ENCODE measurements at regions not wholly inside any gene's neighbourhood (a gene's known extent, or its start where the extent isn't known, plus 50 kb on each side); places are given as distances from the start of the nearest gene placed in this dataset.

DNA sequence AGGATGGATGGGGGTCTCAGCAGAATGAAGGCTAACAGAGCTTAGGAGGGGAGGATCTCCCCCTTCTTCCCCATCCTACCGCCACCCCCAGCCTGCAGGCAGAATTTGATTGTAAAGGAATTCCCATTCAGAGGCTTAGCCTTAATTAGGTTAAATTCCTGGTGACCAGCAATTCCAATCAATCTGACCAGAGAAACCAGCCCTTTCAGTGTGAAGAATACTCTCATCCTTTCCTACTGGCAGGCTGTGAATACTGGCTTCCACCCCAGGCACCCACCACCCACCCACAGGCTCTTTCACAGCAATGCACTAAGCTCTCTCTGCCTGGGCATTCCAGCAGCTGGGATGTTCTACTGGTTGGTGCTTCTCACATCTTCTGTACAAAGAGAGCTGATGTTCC is 137.9 kb upstream of the LYZL1 start (continued):
- TF ChIP-seq ZNF133 (tag by site-specific recombination; IDR thresholded peaks at IDR 0.05) = no peak
- TF ChIP-seq ZNF23 (tag by site-specific recombination; IDR thresholded peaks at IDR 0.05; ENCODE audit: borderline replicate concordance) = no peak
- no peak for TF ChIP-seq ZNF837 (tag by site-specific recombination; IDR thresholded peaks at IDR 0.05)
- no peak for TF ChIP-seq GLI2 (tag by site-specific recombination; IDR thresholded peaks at IDR 0.05; ENCODE audit: borderline replicate concordance, low read depth)
- no peak for TF ChIP-seq ZNF19 (tag by site-specific recombination; IDR thresholded peaks at IDR 0.05; ENCODE audit: low read depth)
- no peak for TF ChIP-seq SCRT2 (tag by site-specific recombination; IDR thresholded peaks at IDR 0.05)
- no peak for TF ChIP-seq ZNF350 (tag by site-specific recombination; IDR thresholded peaks at IDR 0.05)

DNA sequence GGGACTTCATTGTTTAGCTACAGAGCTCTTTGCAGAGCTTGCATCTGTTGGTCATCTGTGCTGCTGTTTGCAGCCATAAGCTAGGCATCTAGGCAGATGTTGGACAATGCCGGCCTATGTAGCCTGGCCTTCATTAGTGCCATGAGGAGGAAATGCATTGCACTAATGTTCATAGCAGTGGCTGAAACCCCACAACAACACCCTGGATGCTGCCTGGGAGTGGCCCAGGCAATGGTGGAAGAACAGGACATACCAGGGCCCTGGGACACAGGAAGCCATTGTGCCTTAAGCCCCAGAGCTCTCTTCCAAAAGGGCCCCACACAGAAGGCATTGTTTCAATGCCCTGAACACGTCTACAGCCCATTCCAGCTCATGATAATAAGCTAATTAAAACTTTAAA is 131.5 kb upstream of the LYZL1 start:
- no peaks in the 10 kb centered on the region for H3K9me3 ChIP-seq (ENCODE audit: control insufficient read depth, insufficient read depth, low read depth, low read length)
- no peaks in the 10 kb centered on the region for H3K36me3 ChIP-seq (ENCODE audit: control insufficient read depth in 2 of 2, insufficient read depth in 1 of 2, low read length in 2 of 2)
- no peak overlapping the region for H3K27ac ChIP-seq (ENCODE audit: extremely low read depth, low read depth, low read length)
- H3K4me3 ChIP-seq (ENCODE audit: low read depth, low read length) = no peak overlapping the region
- POLR2A ChIA-PET = no interaction called here
- CTCF ChIA-PET = interaction anchor here (0.6 to 1.5 kb wide), 3 partner anchors 28 to 494 kb away, joined by 3 to 5 read pairs (median 4); no protein-coding TSS in a partner anchor
- no peaks in the 10 kb centered on the region for H3K4me1 ChIP-seq (ENCODE audit: control insufficient read depth, insufficient read depth, low read length)
- TF ChIP-seq ZNF302 (tag by site-specific recombination; IDR thresholded peaks at IDR 0.05; ENCODE audit: low read depth) (no peak), FEZF1 (tag by site-specific recombination; IDR thresholded peaks at IDR 0.05) (no peak), ZNF514 (tag by site-specific recombination; IDR thresholded peaks at IDR 0.05) (no peak), ZNF501 (tag by site-specific recombination; IDR thresholded peaks at IDR 0.05) (no peak), GLI2 (tag by site-specific recombination; IDR thresholded peaks at IDR 0.05; ENCODE audit: borderline replicate concordance, low read depth) (no peak), ZSCAN16 (tag by site-specific recombination; IDR thresholded peaks at IDR 0.05) (no peak), ZNF621 (tag by site-specific recombination; IDR thresholded peaks at IDR 0.05) (no peak), ZNF18 (tag by site-specific recombination; IDR thresholded peaks at IDR 0.05) (no peak), IKZF3 (tag by site-specific recombination; IDR thresholded peaks at IDR 0.05) (no peak), ZNF558 (tag by site-specific recombination; IDR thresholded peaks at IDR 0.05) (no peak), ZNF837 (tag by site-specific recombination; IDR thresholded peaks at IDR 0.05) (no peak), ZSCAN4 (tag by site-specific recombination; IDR thresholded peaks at IDR 0.05) (no peak)
- TF ChIP-seq, protein P1, sequence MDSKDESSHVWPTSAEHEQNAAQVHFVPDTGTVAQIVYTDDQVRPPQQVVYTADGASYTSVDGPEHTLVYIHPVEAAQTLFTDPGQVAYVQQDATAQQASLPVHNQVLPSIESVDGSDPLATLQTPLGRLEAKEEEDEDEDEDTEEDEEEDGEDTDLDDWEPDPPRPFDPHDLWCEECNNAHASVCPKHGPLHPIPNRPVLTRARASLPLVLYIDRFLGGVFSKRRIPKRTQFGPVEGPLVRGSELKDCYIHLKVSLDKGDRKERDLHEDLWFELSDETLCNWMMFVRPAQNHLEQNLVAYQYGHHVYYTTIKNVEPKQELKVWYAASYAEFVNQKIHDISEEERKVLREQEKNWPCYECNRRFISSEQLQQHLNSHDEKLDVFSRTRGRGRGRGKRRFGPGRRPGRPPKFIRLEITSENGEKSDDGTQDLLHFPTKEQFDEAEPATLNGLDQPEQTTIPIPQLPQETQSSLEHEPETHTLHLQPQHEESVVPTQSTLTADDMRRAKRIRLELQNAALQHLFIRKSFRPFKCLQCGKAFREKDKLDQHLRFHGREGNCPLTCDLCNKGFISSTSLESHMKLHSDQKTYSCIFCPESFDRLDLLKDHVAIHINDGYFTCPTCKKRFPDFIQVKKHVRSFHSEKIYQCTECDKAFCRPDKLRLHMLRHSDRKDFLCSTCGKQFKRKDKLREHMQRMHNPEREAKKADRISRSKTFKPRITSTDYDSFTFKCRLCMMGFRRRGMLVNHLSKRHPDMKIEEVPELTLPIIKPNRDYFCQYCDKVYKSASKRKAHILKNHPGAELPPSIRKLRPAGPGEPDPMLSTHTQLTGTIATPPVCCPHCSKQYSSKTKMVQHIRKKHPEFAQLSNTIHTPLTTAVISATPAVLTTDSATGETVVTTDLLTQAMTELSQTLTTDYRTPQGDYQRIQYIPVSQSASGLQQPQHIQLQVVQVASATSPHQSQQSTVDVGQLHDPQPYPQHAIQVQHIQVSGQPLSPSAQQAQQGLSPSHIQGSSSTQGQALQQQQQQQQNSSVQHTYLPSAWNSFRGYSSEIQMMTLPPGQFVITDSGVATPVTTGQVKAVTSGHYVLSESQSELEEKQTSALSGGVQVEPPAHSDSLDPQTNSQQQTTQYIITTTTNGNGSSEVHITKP (tag by site-specific recombination; IDR thresholded peaks at IDR 0.05) = no peak

- ChIA-PET POLR2A (interaction anchor here (0.5 to 0.7 kb wide), 2 partner anchors 341 to 468 kb away, joined by 4 to 10 read pairs; no protein-coding TSS in a partner anchor), CTCF (interaction anchor here (1.1 to 1.5 kb wide), 2 partner anchors 29 to 42 kb away, joined by 3 to 5 read pairs; no protein-coding TSS in a partner anchor)
- no peak overlapping the region for H3K4me3 ChIP-seq (ENCODE audit: low read depth, low read length)
- no peaks in the 10 kb centered on the region for H3K4me1 ChIP-seq (ENCODE audit: control insufficient read depth, insufficient read depth, low read length)
- no peaks in the 10 kb centered on the region for H3K36me3 ChIP-seq (ENCODE audit: control insufficient read depth in 2 of 2, insufficient read depth in 1 of 2, low read length in 2 of 2)
- H3K27ac ChIP-seq (ENCODE audit: extremely low read depth, low read depth, low read length) = no peak overlapping the region
- H3K9me3 ChIP-seq (ENCODE audit: control insufficient read depth, insufficient read depth, low read depth, low read length) = no peaks in the 10 kb centered on the region
- TF ChIP-seq ZNF23 (tag by site-specific recombination; IDR thresholded peaks at IDR 0.05; ENCODE audit: borderline replicate concordance) (no peak), ZNF157 (tag by site-specific recombination; IDR thresholded peaks at IDR 0.05) (no peak), ZNF114 (tag by site-specific recombination; IDR thresholded peaks at IDR 0.05) (no peak), ZNF785 (tag by site-specific recombination; IDR thresholded peaks at IDR 0.05) (no peak), ZNF473 (tag by site-specific recombination; IDR thresholded peaks at IDR 0.05) (no peak), ZNF596 (tag by site-specific recombination; IDR thresholded peaks at IDR 0.05) (no peak), ZNF510 (tag by site-specific recombination; IDR thresholded peaks at IDR 0.05; ENCODE audit: insufficient replicate concordance) (no peak), HOXD13 (CRISPR knock-in tag; IDR thresholded peaks at IDR 0.05; ENCODE audit: borderline replicate concordance) (no peak), ZNF214 (tag by site-specific recombination; IDR thresholded peaks at IDR 0.05; ENCODE audit: borderline replicate concordance) (no peak)
These were observed 130.8 kb upstream of the LYZL1 start for GRCh38 chr10:29158066-29158465.
